Transverse colon (tissue), 4 donors: ENCODE measurements at regions not wholly inside any gene's neighbourhood (a gene's known extent, or its start where the extent isn't known, plus 50 kb on each side); places are given as distances from the start of the nearest gene placed in this dataset.

Source experiments
- DNase-seq: peaks from one replicate; pipeline ENCODE4 v3.0.0-alpha.2; 2019
- H3K27ac ChIP-seq, 4 donors: fragments of 200-600 bp; sonication (generic); 2 replicates each; pipeline ENCODE4 v1.5.1; 2016 to 2018; ENCODE audit warnings: inconsistent platforms in 4 of 4
- H3K27me3 ChIP-seq: fragments of 200-600 bp; sonication (generic); 2 replicates; pipeline ENCODE4 v1.5.1; 2017; ENCODE audit warnings: inconsistent platforms
- H3K36me3 ChIP-seq, 4 donors: fragments of 200-600 bp; sonication (generic); 2 replicates each; pipeline ENCODE4 v1.5.1; 2017 to 2019; ENCODE audit warnings: inconsistent platforms in 4 of 4
- H3K4me1 ChIP-seq, 4 donors: fragments of 200-600 bp; sonication (generic); 2 replicates each; pipeline ENCODE4 v1.5.1; 2017 to 2020; ENCODE audit warnings: inconsistent platforms in 4 of 4
- H3K4me3 ChIP-seq, 4 donors: fragments of 200-600 bp; sonication (generic); 1 replicate in 1 of 4; 2 replicates in 3 of 4; pipeline versions ENCODE4 v1.5.1 to v1.6.1; 2017 to 2019; ENCODE audit warnings: inconsistent platforms in 4 of 4
- H3K9me3 ChIP-seq, 2 donors: fragments of 200-600 bp; sonication (generic); 2 replicates each; pipeline ENCODE4 v1.5.1; 2017 to 2019; ENCODE audit warnings: inconsistent platforms in 2 of 2
- CTCF ChIP-seq, 5 experiments: fragments of 200-600 bp in 3 of 5; fragments of 450-650 bp in 2 of 5; sonication (generic) in 3 of 5; IDR thresholded peaks; 1 replicate in 2 of 5; 2 replicates in 3 of 5; pipeline ENCODE4 v1.5.1; 2016 to 2017; ENCODE audit warnings: antibody characterized with exemption in 5 of 5, inconsistent platforms in 3 of 5, mild to moderate bottlenecking in 2 of 5, moderate library complexity in 1 of 5
- EP300 ChIP-seq: sonication (generic); formaldehyde crosslinking; IDR thresholded peaks from one replicate; pipeline ENCODE4 v1.6.1; 2017; ENCODE audit warnings: antibody characterized with exemption, low read depth
- POLR2A ChIP-seq: fragments of 450-650 bp; IDR thresholded peaks from one replicate; pipeline ENCODE4 v1.6.1; 2016; ENCODE audit warnings: antibody characterized with exemption, mild to moderate bottlenecking, moderate library complexity
- POLR2AphosphoS5 ChIP-seq, 3 donors: sonication (generic); formaldehyde crosslinking; IDR thresholded peaks; one replicate each; pipeline ENCODE4 v1.6.1; 2016; ENCODE audit warnings: antibody characterized with exemption in 3 of 3
- WGBS, 2 donors: methylation state at CpG; one replicate each; pipeline ENCODE4 v1.1.5; 2018; ENCODE audit warnings: low coverage in 1 of 2; 5-methylcytosine and 5-hydroxymethylcytosine counted together
- in situ Hi-C, 4 donors: fragments of 200-750 bp; cut with MboI; loops; one replicate each; pipeline versions ENCODE4 v1.15.0 to v1.15.1; 2017; ENCODE audit warnings: low sequenced_read_pairs in 3 of 4, low pct_ligation_motif_present in 1 of 4, low pct_unique_long_range_greater_than_20kb in 1 of 4
- intact Hi-C: fragments of 100-400 bp; cut with DNase I; formaldehyde crosslinking; loops from one replicate; pipeline ENCODE4 v1.15.1; 2023; ENCODE audit warnings: low total_unique reads

- Histone ChIP-seq H3K9me3 (peaks cover 5 to 21% of the 10 kb centered on the region in 2 donors), H3K27me3 (no peaks in the 10 kb centered on the region), H3K36me3 (no peaks in the 10 kb centered on the region), H3K4me1 (no peaks in the 10 kb centered on the region), H3K27ac (no peak overlapping the region), H3K4me3 (no peak overlapping the region)
- no peak for TF ChIP-seq POLR2A
- TF ChIP-seq EP300: no peak
- no peak for TF ChIP-seq POLR2AphosphoS5 (IDR thresholded peaks at IDR 0.05)
- TF ChIP-seq CTCF (IDR thresholded peaks at IDR 0.05): no peak
- WGBS, 2 donors: 91% methylated on average over 7 of the region's 8 CpGs; no CpG with 5 or more reads in 1 of the 2 donors
- intact Hi-C loops: no loop called here
- in situ Hi-C loops: no loop called here
- DNase-seq: no peak
Observed at GRCh38 chr12:126767334-126767733, 1499.6 kb upstream of the TMEM132C start.

- no peaks in the 10 kb centered on the region for H3K36me3 ChIP-seq
- no peak overlapping the region for H3K4me3 ChIP-seq
- in situ Hi-C loops (no loop called here), intact Hi-C loops (no loop called here)
- H3K27ac ChIP-seq: no peak overlapping the region
- DNase-seq: no peak
- H3K9me3 ChIP-seq: peaks cover 3 to 14% of the 10 kb centered on the region in 2 donors
- TF ChIP-seq EP300 (no peak), POLR2A (no peak), POLR2AphosphoS5 (IDR thresholded peaks at IDR 0.05) (no peak), CTCF (IDR thresholded peaks at IDR 0.05) (no peak)
- no peaks in the 10 kb centered on the region for H3K27me3 ChIP-seq
- H3K4me1 ChIP-seq: no peaks in the 10 kb centered on the region
- 56 to 76% methylated on average over 4 of the region's 4 CpGs for WGBS, 2 donors
Observed at GRCh38 chr12:126768517-126768916, 1498.5 kb upstream of the TMEM132C start.

GRCh38 chr12:126770188-126770587 is 1496.8 kb upstream of the TMEM132C start:
- WGBS, 2 donors: 60 to 82% methylated on average over 3 of the region's 3 CpGs
- no peak for TF ChIP-seq POLR2A
- TF ChIP-seq EP300: no peak
- no peak for TF ChIP-seq CTCF (IDR thresholded peaks at IDR 0.05)
- no peak for TF ChIP-seq POLR2AphosphoS5 (IDR thresholded peaks at IDR 0.05)
- Histone ChIP-seq H3K27ac (no peak overlapping the region), H3K9me3 (no peaks in the 10 kb centered on the region), H3K4me1 (no peaks in the 10 kb centered on the region), H3K27me3 (no peaks in the 10 kb centered on the region), H3K4me3 (no peak overlapping the region), H3K36me3 (no peaks in the 10 kb centered on the region)
- intact Hi-C loops (loop anchor here (5.0 kb wide), 1 partner anchor 1242 kb away; no protein-coding TSS in a partner anchor), in situ Hi-C loops (no loop called here)
- no peak for DNase-seq

GRCh38 chr12:126772171-126772864 is 1494.7 kb upstream of the TMEM132C start:
- Histone ChIP-seq H3K4me1 (no peaks in the 10 kb centered on the region), H3K4me3 (peak overlapping the region in 3 of 4 donors; percentile 6 to 17 (median 15)), H3K36me3 (no peaks in the 10 kb centered on the region), H3K27ac (peak overlapping the region; percentile 18 to 55 (median 50)), H3K9me3 (no peaks in the 10 kb centered on the region), H3K27me3 (no peaks in the 10 kb centered on the region)
- in situ Hi-C loops: no loop called here
- peak; percentile 15 for DNase-seq
- intact Hi-C loops: loop anchor here (5.0 kb wide), 1 partner anchor 1240 kb away; no protein-coding TSS in a partner anchor
- 36 to 67% methylated on average over 7 to 18 of the region's 18 CpGs for WGBS, 2 donors
- TF ChIP-seq POLR2A: no peak
- no peak for TF ChIP-seq CTCF (IDR thresholded peaks at IDR 0.05)
- peak in 2 of 3 donors; percentile 20 to 22 for TF ChIP-seq POLR2AphosphoS5 (IDR thresholded peaks at IDR 0.05)
- TF ChIP-seq EP300: no peak
